ENCODE measurements at regions not wholly inside any gene's neighbourhood (a gene's known extent, or its start where the extent isn't known, plus 50 kb on each side); places are given as distances from the start of the nearest gene placed in this dataset.

GRCh38 chr7:348962-349743 lies 59.2 kb downstream of the FOXL3 start:
- Histone ChIP-seq H3K9me3 (no peaks in the 10 kb centered on the region), H3K36me3 (no peaks in the 10 kb centered on the region), H3K27me3 (no peaks in the 10 kb centered on the region), H3K4me3 (no peak overlapping the region), H3K27ac (no peak overlapping the region), H3K4me1 (no peaks in the 10 kb centered on the region)
- TF ChIP-seq POLR2A (IDR thresholded peaks at IDR 0.05), result no peak
- no peak for TF ChIP-seq CTCF (IDR thresholded peaks at IDR 0.05)
- DNase-seq, result no peak

GRCh38 chr7:351256-351655 lies 61.3 kb downstream of the FOXL3 start:
- peak in 2 of 3 donors; percentile 38 to 71 for DNase-seq

GRCh38 chr7:351681-352480 lies 61.9 kb downstream of the FOXL3 start:
- Histone ChIP-seq H3K4me3 (peak overlapping the region in 2 of 4 donors; percentile 20 to 23), H3K4me1 (no peaks in the 10 kb centered on the region)
- no peak for TF ChIP-seq POLR2A (IDR thresholded peaks at IDR 0.05)
- TF ChIP-seq CTCF (IDR thresholded peaks at IDR 0.05), result no peak

More at GRCh38 chr7:351256-351655, 61.3 kb downstream of the FOXL3 start:
- TF ChIP-seq CTCF (IDR thresholded peaks at IDR 0.05) (no peak), POLR2A (IDR thresholded peaks at IDR 0.05) (no peak)
- Histone ChIP-seq H3K27ac (peak overlapping the region in 1 of 4 donors; percentile 49), H3K9me3 (no peaks in the 10 kb centered on the region), H3K27me3 (no peaks in the 10 kb centered on the region), H3K4me1 (no peaks in the 10 kb centered on the region), H3K36me3 (no peaks in the 10 kb centered on the region), H3K4me3 (peak overlapping the region in 3 of 4 donors; percentile 11 to 23 (median 20))

GRCh38 chr7:353746-354325 lies 63.9 kb downstream of the FOXL3 start:
- no peaks in the 10 kb centered on the region for H3K36me3 ChIP-seq
- H3K9me3 ChIP-seq, result no peaks in the 10 kb centered on the region
- no peak overlapping the region for H3K4me3 ChIP-seq
- DNase-seq, result no peak
- no peaks in the 10 kb centered on the region for H3K4me1 ChIP-seq
- no peak overlapping the region for H3K27ac ChIP-seq
- TF ChIP-seq POLR2A (IDR thresholded peaks at IDR 0.05) (no peak), CTCF (IDR thresholded peaks at IDR 0.05) (no peak)
- H3K27me3 ChIP-seq, result no peaks in the 10 kb centered on the region

More at GRCh38 chr7:351681-352480, 61.9 kb downstream of the FOXL3 start:
- no peaks in the 10 kb centered on the region for H3K27me3 ChIP-seq
- H3K9me3 ChIP-seq, result no peaks in the 10 kb centered on the region
- DNase-seq, result peak in 2 of 3 donors; percentile 25 to 56
- H3K27ac ChIP-seq, result peak overlapping the region in 1 of 4 donors; percentile 49
- H3K36me3 ChIP-seq, result no peaks in the 10 kb centered on the region

- Histone ChIP-seq H3K4me1 (no peaks in the 10 kb centered on the region), H3K9me3 (no peaks in the 10 kb centered on the region), H3K27me3 (no peaks in the 10 kb centered on the region), H3K36me3 (no peaks in the 10 kb centered on the region), H3K4me3 (no peak overlapping the region), H3K27ac (no peak overlapping the region)
- TF ChIP-seq CTCF (IDR thresholded peaks at IDR 0.05) (no peak), POLR2A (IDR thresholded peaks at IDR 0.05) (no peak)
- no peak for DNase-seq
These were observed 64.9 kb downstream of the FOXL3 start for GRCh38 chr7:354597-355470.
